C4-2B (cell line): ENCODE measurements at regions not wholly inside any gene's neighbourhood (a gene's known extent, or its start where the extent isn't known, plus 50 kb on each side); places are given as distances from the start of the nearest gene placed in this dataset.

Source experiments
- ZFX ChIP-seq: fragments of 450-650 bp; IDR thresholded peaks from 2 replicates; pipeline ENCODE4 v1.6.1; 2017
- TF ChIP-seq, protein P1 (sequence below): fragments of 450-650 bp; conservative IDR thresholded peaks from 2 replicates; pipeline ENCODE4 v1.5.1; 2017; ENCODE audit warnings: mild to moderate bottlenecking

DNA sequence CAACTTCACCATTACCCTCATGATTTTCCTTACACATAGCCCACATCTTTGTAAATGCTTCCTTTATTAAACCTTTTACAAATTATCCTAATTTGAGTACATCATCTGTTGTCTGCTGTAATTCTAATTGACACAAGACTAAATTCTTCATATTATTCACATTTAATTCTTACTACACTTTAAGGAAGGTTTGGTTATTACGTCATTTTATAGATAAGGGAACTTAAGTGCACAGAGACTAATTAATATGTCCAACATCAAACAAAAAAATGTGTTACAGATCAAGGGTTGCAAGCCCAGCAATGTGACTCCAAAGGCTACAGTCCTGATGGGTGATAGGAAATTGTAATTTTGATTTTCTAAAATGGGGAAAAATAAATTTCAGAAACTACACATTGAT is 289.1 kb upstream of the ZNF385D start:
- TF ChIP-seq, protein P1, sequence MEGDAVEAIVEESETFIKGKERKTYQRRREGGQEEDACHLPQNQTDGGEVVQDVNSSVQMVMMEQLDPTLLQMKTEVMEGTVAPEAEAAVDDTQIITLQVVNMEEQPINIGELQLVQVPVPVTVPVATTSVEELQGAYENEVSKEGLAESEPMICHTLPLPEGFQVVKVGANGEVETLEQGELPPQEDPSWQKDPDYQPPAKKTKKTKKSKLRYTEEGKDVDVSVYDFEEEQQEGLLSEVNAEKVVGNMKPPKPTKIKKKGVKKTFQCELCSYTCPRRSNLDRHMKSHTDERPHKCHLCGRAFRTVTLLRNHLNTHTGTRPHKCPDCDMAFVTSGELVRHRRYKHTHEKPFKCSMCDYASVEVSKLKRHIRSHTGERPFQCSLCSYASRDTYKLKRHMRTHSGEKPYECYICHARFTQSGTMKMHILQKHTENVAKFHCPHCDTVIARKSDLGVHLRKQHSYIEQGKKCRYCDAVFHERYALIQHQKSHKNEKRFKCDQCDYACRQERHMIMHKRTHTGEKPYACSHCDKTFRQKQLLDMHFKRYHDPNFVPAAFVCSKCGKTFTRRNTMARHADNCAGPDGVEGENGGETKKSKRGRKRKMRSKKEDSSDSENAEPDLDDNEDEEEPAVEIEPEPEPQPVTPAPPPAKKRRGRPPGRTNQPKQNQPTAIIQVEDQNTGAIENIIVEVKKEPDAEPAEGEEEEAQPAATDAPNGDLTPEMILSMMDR, result no peak
- TF ChIP-seq ZFX, result no peak
